DND-41 (cell line): ENCODE measurements at regions not wholly inside any gene's neighbourhood (a gene's known extent, or its start where the extent isn't known, plus 50 kb on each side); places are given as distances from the start of the nearest gene placed in this dataset.

Experiments
- ATAC-seq: fragments of 200-7000 bp; cut with Tn5 transposase; 3 replicates; pipeline ENCODE4 v1.9.1; 2021; ENCODE audit warnings: low read depth; ENCODE audit not compliant: insufficient read depth
- DNase-seq: peaks from one replicate; pipeline ENCODE4 v3.0.0-alpha.2; 2020
- H2AFZ ChIP-seq: 2 replicates; pipeline ENCODE4 v1.6.0; 2012; ENCODE audit warnings: low read depth, low read length
- H3K27ac ChIP-seq: 2 replicates; pipeline ENCODE4 v1.5.1; 2012; ENCODE audit warnings: low read length, inconsistent platforms
- H3K27me3 ChIP-seq: fragments of 200-600 bp; sonication (generic); 2 replicates; pipeline ENCODE4 v1.6.0; 2012; ENCODE audit warnings: low read length, mild to moderate bottlenecking, inconsistent platforms; ENCODE audit not compliant: insufficient read depth, poor library complexity
- H3K36me3 ChIP-seq: 2 replicates; pipeline ENCODE4 v1.5.1; 2012; ENCODE audit warnings: low read length, inconsistent platforms; ENCODE audit not compliant: insufficient read depth
- H3K4me1 ChIP-seq: 2 replicates; pipeline ENCODE4 v1.5.1; 2012; ENCODE audit warnings: mild to moderate bottlenecking, low read length; ENCODE audit not compliant: insufficient read depth
- H3K4me2 ChIP-seq: 2 replicates; pipeline ENCODE4 v1.6.0; 2012; ENCODE audit warnings: mild to moderate bottlenecking, moderate library complexity, low read length, inconsistent platforms; ENCODE audit not compliant: insufficient read depth
- H3K4me3 ChIP-seq, 2 experiments: fragments of 200-600 bp in 1 of 2; shearing (Covaris generic) in 1 of 2; 2 replicates each; pipeline ENCODE4 v1.5.1; 2012 to 2016; ENCODE audit warnings: inconsistent platforms in 2 of 2, low read length in 2 of 2, mild to moderate bottlenecking in 2 of 2, low read depth in 1 of 2, moderate library complexity in 1 of 2
- H3K79me2 ChIP-seq: 2 replicates; pipeline ENCODE4 v1.6.0; 2012; ENCODE audit warnings: low read length, inconsistent platforms; ENCODE audit not compliant: insufficient read depth
- H3K9ac ChIP-seq: 2 replicates; pipeline ENCODE4 v1.6.0; 2012; ENCODE audit warnings: low read depth, mild to moderate bottlenecking, inconsistent platforms, low read length, moderate library complexity
- H3K9me3 ChIP-seq: 2 replicates; pipeline ENCODE4 v1.5.1; 2012; ENCODE audit warnings: low read length, moderate library complexity, mild to moderate bottlenecking, inconsistent platforms; ENCODE audit not compliant: insufficient read depth, severe bottlenecking
- H4K20me1 ChIP-seq: 2 replicates; pipeline ENCODE4 v1.6.0; 2012; ENCODE audit warnings: low read length; ENCODE audit not compliant: insufficient read depth
- EZH2 ChIP-seq: IDR thresholded peaks from 3 replicates; pipeline ENCODE4 v1.6.1; 2012; ENCODE audit warnings: borderline replicate concordance, low read depth, mild to moderate bottlenecking, moderate library complexity, low read length, inconsistent platforms; ENCODE audit not compliant: severe bottlenecking
- TF ChIP-seq, protein P1 (sequence below): IDR thresholded peaks from 2 replicates; pipeline ENCODE4 v1.5.1; 2012; ENCODE audit warnings: borderline replicate concordance, low read length, moderate library complexity, mild to moderate bottlenecking; ENCODE audit not compliant: poor library complexity, severe bottlenecking; ENCODE audit errors: extremely low read depth

DNA sequence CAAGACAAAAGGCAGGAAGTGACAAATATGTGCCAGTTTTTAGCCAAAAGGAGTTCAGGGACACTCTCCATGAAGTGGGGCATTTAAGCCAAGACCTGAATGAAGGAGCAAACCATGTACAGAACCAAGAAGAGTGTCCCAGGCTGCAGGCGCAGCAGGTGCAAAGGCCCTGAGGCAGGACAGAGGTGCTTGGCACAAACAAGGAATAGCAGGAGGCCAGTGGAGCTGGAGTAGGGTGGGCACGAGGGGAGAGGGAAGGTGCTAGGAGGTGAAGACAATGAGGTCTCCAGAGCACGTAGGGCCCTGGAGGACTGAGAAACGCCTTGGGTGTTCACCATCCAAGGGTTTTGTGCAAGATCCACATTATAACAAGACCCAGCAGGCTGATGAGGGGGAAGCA lies 474.1 kb downstream of the MN1 start:
- no peaks in the 10 kb centered on the region for H3K79me2 ChIP-seq
- no peak overlapping the region for H3K9ac ChIP-seq
- no peaks in the 10 kb centered on the region for H4K20me1 ChIP-seq
- DNase-seq (no peak), ATAC-seq (no peak)
- H2AFZ ChIP-seq, result no peak overlapping the region
- no peak overlapping the region for H3K4me3 ChIP-seq
- TF ChIP-seq, protein P1, sequence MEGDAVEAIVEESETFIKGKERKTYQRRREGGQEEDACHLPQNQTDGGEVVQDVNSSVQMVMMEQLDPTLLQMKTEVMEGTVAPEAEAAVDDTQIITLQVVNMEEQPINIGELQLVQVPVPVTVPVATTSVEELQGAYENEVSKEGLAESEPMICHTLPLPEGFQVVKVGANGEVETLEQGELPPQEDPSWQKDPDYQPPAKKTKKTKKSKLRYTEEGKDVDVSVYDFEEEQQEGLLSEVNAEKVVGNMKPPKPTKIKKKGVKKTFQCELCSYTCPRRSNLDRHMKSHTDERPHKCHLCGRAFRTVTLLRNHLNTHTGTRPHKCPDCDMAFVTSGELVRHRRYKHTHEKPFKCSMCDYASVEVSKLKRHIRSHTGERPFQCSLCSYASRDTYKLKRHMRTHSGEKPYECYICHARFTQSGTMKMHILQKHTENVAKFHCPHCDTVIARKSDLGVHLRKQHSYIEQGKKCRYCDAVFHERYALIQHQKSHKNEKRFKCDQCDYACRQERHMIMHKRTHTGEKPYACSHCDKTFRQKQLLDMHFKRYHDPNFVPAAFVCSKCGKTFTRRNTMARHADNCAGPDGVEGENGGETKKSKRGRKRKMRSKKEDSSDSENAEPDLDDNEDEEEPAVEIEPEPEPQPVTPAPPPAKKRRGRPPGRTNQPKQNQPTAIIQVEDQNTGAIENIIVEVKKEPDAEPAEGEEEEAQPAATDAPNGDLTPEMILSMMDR, result no peak
- no peak for TF ChIP-seq EZH2
- no peak overlapping the region for H3K27ac ChIP-seq
- no peaks in the 10 kb centered on the region for H3K36me3 ChIP-seq
- H3K4me1 ChIP-seq, result no peaks in the 10 kb centered on the region
- no peak overlapping the region for H3K4me2 ChIP-seq
- H3K9me3 ChIP-seq, result no peaks in the 10 kb centered on the region
- no peaks in the 10 kb centered on the region for H3K27me3 ChIP-seq

DNA sequence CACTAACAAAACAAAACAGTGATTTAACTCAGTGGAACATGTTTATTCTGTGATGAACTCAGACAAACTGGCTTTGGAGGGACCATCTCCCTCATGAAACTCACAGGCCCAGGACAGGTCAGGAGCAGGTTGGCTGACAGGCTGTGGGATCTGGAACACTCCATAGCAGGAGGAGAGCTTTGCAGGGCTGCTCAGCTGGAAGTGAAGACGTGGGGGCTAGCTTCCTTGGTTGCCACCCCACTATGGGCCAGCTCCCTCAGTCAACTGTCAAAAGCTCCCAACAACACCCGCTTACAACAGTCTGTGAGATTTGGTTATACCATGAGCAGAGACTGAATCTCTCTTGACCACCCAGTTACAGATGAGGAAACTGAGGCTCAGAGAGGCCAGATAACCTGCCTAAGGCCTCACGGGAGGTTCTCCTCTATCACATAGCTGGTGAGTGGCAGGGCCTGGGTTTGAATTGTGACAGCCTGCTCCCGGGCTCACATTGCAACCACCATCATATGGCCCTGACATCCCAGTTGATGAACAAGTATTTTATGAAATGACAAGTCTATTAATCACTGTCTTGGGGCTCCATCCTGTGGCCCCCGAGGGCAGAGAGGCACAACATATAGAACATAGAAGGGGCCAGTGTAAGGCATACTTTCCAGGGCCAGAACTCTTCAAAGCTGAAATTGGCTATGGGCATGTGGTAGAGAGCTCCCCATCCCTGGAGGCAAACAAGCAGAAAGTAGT lies 473.4 kb downstream of the MN1 start:
- Histone ChIP-seq H3K4me1 (no peaks in the 10 kb centered on the region), H3K4me2 (no peak overlapping the region), H3K79me2 (no peaks in the 10 kb centered on the region), H3K9ac (no peak overlapping the region), H2AFZ (no peak overlapping the region), H3K36me3 (no peaks in the 10 kb centered on the region), H3K4me3 (no peak overlapping the region), H3K27ac (no peak overlapping the region), H4K20me1 (no peaks in the 10 kb centered on the region), H3K9me3 (no peaks in the 10 kb centered on the region), H3K27me3 (no peaks in the 10 kb centered on the region)
- DNase-seq (no peak), ATAC-seq (no peak)
- TF ChIP-seq, protein P1, result peak; percentile 22
- no peak for TF ChIP-seq EZH2

DNA sequence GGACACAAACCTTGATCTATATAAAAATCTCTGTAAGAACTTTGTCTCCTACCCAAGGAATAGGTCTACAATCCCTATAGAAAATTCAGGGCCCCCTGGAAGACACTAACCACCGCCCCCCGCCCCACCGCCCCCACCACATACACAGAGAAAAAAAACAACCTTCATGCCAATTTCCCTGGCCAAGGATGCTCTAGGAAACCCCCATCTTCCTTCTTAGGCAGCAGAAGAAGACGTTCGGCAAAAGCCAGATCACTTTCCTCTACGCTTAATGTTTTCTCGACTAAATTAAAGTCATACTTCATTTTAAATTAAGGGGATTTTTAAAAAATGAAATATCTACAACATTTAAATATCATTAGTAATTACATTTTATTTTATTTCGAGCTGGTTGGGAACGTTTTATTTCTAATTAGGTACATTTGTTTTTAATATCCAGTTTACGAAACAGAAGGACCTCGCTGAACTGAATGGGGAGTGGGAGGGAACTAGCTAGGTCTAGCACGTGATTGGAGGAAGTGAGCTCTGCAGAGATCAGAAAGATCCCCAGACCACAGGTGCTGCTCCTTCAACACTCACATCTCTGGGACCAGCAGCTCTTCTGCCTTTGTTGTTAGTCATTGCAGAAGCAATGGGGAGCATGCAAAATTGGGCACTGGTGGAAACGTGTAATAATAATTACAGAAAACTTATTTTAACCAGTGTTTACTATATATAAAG lies 472.3 kb downstream of the MN1 start:
- peak; percentile 68; the same call in 2 of the 3 replicates for ATAC-seq
- no peak overlapping the region for H2AFZ ChIP-seq
- H3K36me3 ChIP-seq, result no peaks in the 10 kb centered on the region

More for the DNA sequence above, 472.3 kb downstream of the MN1 start:
- DNase-seq, result no peak
- TF ChIP-seq EZH2, result no peak
- TF ChIP-seq, protein P1, result no peak
- Histone ChIP-seq H3K9me3 (no peaks in the 10 kb centered on the region), H3K27ac (no peak overlapping the region), H3K4me2 (no peak overlapping the region), H4K20me1 (no peaks in the 10 kb centered on the region), H3K4me3 (no peak overlapping the region), H3K9ac (no peak overlapping the region), H3K4me1 (no peaks in the 10 kb centered on the region), H3K27me3 (no peaks in the 10 kb centered on the region), H3K79me2 (no peaks in the 10 kb centered on the region)
